ENCODE measurements at regions not wholly inside any gene's neighbourhood (a gene's known extent, or its start where the extent isn't known, plus 50 kb on each side); places are given as distances from the start of the nearest gene placed in this dataset.
"Not testable (repeated sequence)": the region's sequence is repeated elsewhere in the genome, so short reads cannot be mapped to it uniquely, and the experiment has no call there.

DNA sequence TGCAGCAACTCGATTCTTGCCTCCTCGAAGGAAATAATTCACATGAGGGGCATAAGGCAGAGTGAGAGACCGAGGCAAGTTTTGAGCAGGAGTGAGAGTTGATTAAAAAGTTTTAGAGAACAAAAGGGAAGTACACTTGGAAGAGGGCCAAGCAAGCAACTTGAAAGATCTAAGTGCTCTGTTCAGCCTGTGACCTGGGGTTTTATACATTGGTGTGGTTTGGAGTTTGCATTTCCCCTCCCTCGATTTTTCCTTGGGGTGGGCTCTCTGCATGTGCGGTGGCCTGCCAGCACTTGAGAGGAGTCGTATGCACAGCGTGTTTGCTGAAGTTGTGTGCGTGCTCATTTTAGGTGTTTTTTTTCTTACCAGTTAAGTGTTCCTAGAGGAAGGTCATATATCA lies 356.4 kb downstream of the KLHL4 start:
- no peaks in the 10 kb centered on the region for H3K36me3 ChIP-seq (ENCODE audit: insufficient read depth, low read length)
- H3K9me3 ChIP-seq (ENCODE audit: control insufficient read depth, insufficient read depth, low read length): no peaks in the 10 kb centered on the region
- no peaks in the 10 kb centered on the region for H3K4me1 ChIP-seq (ENCODE audit: insufficient read depth, low read length)

DNA sequence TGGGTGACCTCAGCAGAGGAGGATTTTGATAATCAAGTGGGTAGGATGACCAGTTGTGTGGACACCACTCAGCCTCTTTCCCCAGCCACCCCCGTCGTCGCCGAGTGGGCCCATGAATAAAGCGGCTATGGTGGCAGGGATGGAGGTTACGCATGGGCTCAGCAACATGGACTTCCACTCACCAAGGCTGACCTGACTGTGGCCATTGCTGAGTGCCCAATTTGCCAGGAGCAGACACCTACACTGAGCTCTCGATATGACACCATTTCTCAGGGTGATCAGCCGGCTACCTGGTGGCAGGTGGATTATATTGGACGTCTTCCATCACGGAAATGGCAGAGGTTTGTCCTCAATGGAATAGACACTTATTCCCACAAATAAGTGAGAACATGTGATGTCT lies 361.3 kb downstream of the KLHL4 start:
- H3K36me3 ChIP-seq (ENCODE audit: insufficient read depth, low read length): no peaks in the 10 kb centered on the region
- no peaks in the 10 kb centered on the region for H3K9me3 ChIP-seq (ENCODE audit: control insufficient read depth, insufficient read depth, low read length)
- H3K4me1 ChIP-seq (ENCODE audit: insufficient read depth, low read length): no peaks in the 10 kb centered on the region
- H3K9ac ChIP-seq (ENCODE audit: low read depth, low read length): no peak overlapping the region

More for the DNA sequence above, 356.4 kb downstream of the KLHL4 start:
- H3K9ac ChIP-seq (ENCODE audit: low read depth, low read length): no peak overlapping the region

DNA sequence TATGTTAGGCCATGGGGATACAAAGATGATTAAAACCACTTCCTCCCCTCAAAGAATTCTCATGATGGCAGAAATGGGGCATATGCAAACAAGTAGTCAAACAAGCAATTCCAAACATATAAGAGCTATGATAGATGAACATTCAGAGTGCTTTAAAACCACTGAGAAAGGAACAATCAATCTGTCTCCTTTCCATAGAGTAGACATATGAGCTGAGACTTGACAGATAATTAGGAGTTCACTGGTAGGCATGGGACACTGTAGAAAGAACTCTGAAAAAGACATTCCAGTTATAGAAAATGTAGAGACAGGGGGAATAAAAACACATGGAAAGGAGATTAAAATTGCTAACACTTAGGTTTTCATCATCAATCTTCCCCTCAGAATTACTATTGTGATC lies 372.8 kb downstream of the KLHL4 start:
- Histone ChIP-seq H3K9ac (ENCODE audit: low read depth, low read length) (no peak overlapping the region), H3K4me1 (ENCODE audit: insufficient read depth, low read length) (no peaks in the 10 kb centered on the region), H3K36me3 (ENCODE audit: insufficient read depth, low read length) (no peaks in the 10 kb centered on the region), H3K9me3 (ENCODE audit: control insufficient read depth, insufficient read depth, low read length) (no peaks in the 10 kb centered on the region)

DNA sequence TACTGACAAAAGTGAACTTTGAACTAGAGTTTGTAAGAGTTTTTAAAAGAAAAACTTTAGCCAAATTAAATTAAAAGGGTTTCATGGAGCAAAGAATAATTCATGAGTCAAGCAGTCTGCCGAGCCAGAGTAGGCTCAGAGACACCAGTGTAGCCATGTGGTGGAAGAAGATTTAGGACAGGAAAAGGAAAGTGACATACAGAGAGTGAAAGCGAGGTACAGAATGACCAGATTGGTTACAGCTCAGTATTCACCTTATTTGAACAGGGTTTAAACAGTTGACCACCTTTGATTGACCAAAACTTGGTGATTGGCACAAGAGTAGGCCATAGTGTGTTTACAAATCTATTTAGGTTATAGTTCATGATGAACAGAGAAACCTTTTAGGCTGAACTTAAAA lies 377.8 kb downstream of the KLHL4 start:
- Histone ChIP-seq H3K4me1 (ENCODE audit: insufficient read depth, low read length) (no peaks in the 10 kb centered on the region), H3K9me3 (ENCODE audit: control insufficient read depth, insufficient read depth, low read length) (no peaks in the 10 kb centered on the region), H3K36me3 (ENCODE audit: insufficient read depth, low read length) (no peaks in the 10 kb centered on the region), H3K9ac (ENCODE audit: low read depth, low read length) (no peak overlapping the region)

DNA sequence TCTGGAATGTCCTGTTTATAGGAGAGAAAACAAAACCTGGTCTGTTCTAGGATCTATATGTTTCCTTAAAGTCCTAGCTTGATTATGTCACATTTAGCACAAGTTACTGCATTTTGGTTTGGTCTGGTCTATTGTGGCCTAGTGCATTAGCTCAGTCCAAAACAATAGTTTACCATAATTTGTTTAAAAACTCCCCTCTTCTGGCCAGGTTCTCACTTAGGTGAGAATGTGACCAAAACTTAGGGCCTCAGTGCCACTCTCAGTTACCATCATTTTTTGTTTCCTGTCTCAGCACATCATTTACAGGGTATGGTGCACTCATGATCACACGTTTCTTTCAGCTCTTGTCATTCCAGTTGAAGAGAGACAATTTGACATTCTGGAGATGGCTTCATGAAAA lies 378.5 kb downstream of the KLHL4 start:
- no peaks in the 10 kb centered on the region for H3K9me3 ChIP-seq (ENCODE audit: control insufficient read depth, insufficient read depth, low read length)
- no peaks in the 10 kb centered on the region for H3K36me3 ChIP-seq (ENCODE audit: insufficient read depth, low read length)
- H3K4me1 ChIP-seq (ENCODE audit: insufficient read depth, low read length): no peaks in the 10 kb centered on the region
- H3K9ac ChIP-seq (ENCODE audit: low read depth, low read length): no peak overlapping the region

DNA sequence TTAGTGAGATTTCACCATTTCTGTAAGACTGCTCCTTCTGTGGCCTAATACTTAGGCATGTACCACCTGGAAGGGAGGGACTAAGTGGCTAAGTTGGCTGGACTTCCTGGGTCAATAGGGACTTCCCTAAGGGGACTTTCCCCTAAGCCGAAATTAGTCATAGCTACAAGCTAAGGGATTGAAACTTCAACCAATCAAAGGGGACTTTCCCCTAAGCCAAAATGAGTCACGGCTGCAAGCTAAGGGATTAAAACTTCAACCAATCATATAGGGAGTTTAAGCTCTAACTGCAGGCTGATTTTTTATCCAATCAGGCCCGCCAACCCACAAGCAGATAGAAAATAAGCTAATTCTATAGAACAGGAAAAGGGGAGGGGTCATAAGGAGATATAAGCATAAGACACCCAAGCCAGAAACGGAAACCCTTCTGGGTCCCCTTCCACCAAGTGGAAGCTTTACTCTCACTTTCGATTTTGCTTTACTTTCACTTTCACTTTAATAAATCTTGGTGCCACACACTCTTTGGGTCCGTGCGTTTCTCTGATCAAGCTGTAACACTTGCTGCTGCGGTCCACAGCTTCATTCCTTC lies 382.8 kb downstream of the KLHL4 start:
- H3K9ac ChIP-seq (ENCODE audit: low read depth, low read length): no peak overlapping the region
- H3K36me3 ChIP-seq (ENCODE audit: insufficient read depth, low read length): no peaks in the 10 kb centered on the region
- no peaks in the 10 kb centered on the region for H3K9me3 ChIP-seq (ENCODE audit: control insufficient read depth, insufficient read depth, low read length)
- peaks cover 5% of the 10 kb centered on the region; the same call in 1 of the 2 replicates for H3K4me1 ChIP-seq (ENCODE audit: insufficient read depth, low read length)

DNA sequence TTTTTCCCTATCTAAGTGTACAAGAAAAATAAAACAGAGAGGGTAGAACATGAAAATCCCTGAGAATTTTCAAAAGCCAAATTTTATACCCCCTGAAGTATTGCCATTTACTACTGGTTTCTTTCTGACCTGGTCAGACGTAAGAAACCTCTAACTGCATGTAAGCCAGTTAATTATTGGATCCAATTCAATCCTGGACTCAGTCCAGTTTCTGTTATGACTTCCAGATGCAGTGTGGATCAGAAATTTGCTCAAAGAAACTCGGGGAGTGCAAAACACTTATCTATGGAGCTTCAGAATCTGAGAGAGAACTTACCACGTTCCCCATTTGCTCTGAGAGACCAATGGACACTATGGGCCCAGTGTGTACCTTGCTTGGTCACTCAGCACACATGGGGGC lies 383.5 kb downstream of the KLHL4 start:
- Histone ChIP-seq H3K9me3 (ENCODE audit: control insufficient read depth, insufficient read depth, low read length) (no peaks in the 10 kb centered on the region), H3K9ac (ENCODE audit: low read depth, low read length) (no peak overlapping the region), H3K36me3 (ENCODE audit: insufficient read depth, low read length) (no peaks in the 10 kb centered on the region), H3K4me1 (ENCODE audit: insufficient read depth, low read length) (peaks cover 5% of the 10 kb centered on the region; the same call in 1 of the 2 replicates)

DNA sequence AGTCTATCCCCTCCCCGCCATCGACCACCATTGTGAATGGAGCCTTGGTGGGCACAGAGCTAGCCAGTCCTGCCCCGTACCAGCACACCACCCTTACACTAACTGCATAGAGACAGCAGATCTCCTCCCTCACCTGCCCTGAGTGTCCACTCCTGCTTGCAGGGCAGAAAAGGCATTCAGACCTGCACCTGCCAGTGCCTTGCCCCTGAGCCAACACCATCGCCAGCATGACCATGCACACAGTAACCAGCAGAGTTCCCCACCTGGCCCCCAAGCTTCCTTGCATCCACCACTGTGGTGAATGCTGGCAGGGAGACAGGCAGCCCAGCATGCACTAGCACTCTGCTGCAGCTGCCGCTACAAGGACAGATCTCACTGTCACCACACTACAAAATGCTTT lies 397.1 kb downstream of the KLHL4 start:
- Histone ChIP-seq H3K36me3 (ENCODE audit: insufficient read depth, low read length) (no peaks in the 10 kb centered on the region), H3K4me1 (ENCODE audit: insufficient read depth, low read length) (no peaks in the 10 kb centered on the region), H3K9me3 (ENCODE audit: control insufficient read depth, insufficient read depth, low read length) (no peaks in the 10 kb centered on the region; the same call in 1 of the 2 replicates), H3K9ac (ENCODE audit: low read depth, low read length) (no peak overlapping the region)

DNA sequence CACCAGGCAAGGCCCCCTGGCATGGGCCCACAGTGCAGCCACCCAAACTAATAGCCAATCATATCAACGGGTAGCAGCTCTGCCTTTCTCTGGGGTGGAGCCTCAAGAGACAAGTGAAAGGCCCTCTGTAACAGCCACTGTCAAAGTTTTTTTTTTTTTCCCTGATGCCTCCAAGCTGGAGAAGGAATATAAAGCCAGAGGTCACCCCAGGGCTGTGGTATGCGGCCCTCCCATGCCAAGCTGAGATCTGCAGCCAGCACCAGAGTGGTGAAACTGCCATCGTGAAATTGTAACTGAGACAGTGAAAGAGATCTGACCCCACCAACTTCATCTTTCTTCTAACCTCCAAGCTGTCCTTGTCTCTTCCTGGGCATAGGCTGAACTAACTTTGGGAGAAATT lies 407.0 kb downstream of the KLHL4 start:
- Histone ChIP-seq H3K4me1 (ENCODE audit: insufficient read depth, low read length) (no peaks in the 10 kb centered on the region), H3K9me3 (ENCODE audit: control insufficient read depth, insufficient read depth, low read length) (no peaks in the 10 kb centered on the region; the same call in 1 of the 2 replicates), H3K36me3 (ENCODE audit: insufficient read depth, low read length) (no peaks in the 10 kb centered on the region), H3K9ac (ENCODE audit: low read depth, low read length) (no peak overlapping the region)

DNA sequence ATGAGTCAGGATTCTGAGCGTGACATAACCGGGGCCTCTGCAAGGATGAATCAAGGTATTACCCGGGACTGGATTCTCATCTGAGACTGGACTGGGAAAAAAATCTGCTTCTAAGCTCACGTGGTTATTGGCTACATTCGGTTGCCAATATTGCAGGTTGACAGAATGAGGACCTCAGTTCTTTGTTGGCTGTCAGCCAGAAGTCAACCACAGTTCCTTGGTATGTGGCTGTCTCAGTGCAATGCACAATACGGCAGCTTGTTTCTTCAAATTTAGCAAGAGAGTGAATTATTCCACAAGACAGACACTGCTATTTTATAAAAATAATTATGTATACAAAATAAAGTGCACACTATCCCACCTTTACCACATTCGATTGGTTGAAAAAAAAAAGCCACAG lies 424.2 kb downstream of the KLHL4 start:
- no peaks in the 10 kb centered on the region for H3K4me1 ChIP-seq (ENCODE audit: insufficient read depth, low read length)
- no peaks in the 10 kb centered on the region for H3K9me3 ChIP-seq (ENCODE audit: control insufficient read depth, insufficient read depth, low read length)
- no peaks in the 10 kb centered on the region for H3K36me3 ChIP-seq (ENCODE audit: insufficient read depth, low read length)
- H3K9ac ChIP-seq (ENCODE audit: low read depth, low read length): no peak overlapping the region

DNA sequence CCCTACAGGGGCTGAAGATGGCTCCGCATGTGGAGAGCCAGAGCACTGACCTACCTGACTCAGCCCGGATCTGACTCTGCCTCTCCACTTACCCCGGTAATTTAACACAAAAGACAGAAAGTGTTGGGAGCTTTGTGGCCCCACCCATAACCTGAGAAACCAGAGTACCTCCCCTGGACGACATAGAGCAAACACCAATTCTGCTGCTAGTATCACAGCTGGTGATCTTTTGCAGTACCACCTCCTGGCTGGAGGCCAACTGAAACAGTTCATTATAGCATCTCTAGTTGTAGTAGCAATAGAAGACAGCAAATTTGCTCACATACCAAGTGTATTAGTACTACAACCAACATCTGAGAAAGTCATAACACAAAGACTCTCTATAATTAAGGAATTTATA lies 443.9 kb downstream of the KLHL4 start:
- H3K9ac ChIP-seq (ENCODE audit: low read depth, low read length): no peak overlapping the region
- no peaks in the 10 kb centered on the region for H3K36me3 ChIP-seq (ENCODE audit: insufficient read depth, low read length)
- peaks cover 3% of the 10 kb centered on the region; the same call in 1 of the 2 replicates for H3K4me1 ChIP-seq (ENCODE audit: insufficient read depth, low read length)
- H3K9me3 ChIP-seq (ENCODE audit: control insufficient read depth, insufficient read depth, low read length): no peaks in the 10 kb centered on the region

DNA sequence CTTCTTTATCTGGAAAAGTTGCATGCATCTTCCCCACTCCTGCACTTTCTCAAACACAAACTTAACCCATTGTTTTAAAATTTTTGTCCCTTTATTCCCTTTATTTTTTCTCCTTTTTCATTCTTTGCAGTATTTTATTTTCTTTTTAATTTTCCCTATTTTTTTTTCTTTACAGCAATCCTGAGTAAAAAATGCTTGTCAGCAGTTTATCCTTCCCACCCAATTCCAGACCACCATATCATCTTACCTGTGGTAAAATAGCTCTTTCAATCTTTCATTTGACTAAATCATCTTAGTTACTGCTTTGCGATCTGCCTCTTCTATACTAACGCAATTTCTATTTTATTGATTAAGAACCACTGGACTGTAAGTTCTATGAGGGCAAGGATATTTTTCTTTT lies 450.5 kb downstream of the KLHL4 start:
- H3K36me3 ChIP-seq (ENCODE audit: insufficient read depth, low read length): no peaks in the 10 kb centered on the region
- no peaks in the 10 kb centered on the region for H3K4me1 ChIP-seq (ENCODE audit: insufficient read depth, low read length)
- H3K9ac ChIP-seq (ENCODE audit: low read depth, low read length): no peak overlapping the region
- H3K9me3 ChIP-seq (ENCODE audit: control insufficient read depth, insufficient read depth, low read length): no peaks in the 10 kb centered on the region

DNA sequence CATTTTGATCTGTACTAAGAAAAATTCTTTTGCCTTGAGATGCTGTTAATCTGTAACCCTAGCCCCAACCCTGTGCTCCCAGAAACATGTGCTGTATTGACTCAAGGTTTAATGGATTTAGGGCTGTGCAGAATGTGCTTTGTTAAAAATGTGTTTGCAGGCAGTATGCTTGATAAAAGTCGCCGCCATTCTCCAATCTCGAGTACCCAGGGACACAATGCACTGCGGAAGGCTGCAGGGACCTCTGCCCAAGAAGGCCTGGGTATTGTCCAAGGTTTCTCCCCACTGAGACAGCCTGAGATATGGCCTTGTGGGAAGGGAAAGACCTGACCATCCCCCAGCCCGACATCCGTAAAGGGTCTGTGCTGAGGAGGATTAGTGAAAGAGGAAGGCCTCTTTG lies 454.5 kb downstream of the KLHL4 start:
- H3K9me3 ChIP-seq (ENCODE audit: control insufficient read depth, insufficient read depth, low read length); H3K9ac ChIP-seq (ENCODE audit: low read depth, low read length); H3K36me3 ChIP-seq (ENCODE audit: insufficient read depth, low read length); H3K4me1 ChIP-seq (ENCODE audit: insufficient read depth, low read length): not testable (repeated sequence)

DNA sequence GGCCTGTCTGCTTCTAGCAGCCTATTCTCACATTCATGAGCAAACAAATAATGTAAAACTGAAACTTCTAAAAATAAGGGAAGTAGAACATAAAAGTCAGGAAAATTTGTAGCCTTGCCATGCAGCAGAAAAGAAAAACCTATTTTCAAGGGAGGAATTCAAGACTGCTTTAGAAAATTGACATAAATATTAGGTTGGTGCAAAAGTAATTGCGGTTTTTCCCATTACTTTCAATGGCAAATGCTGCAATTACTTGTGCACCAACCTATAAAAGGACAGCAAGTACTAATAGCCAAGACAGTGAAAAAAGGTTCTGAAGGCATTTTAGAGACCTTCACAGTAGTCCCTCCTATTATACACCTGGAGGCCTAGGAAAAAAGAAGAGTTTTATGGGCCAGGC lies 457.8 kb downstream of the KLHL4 start:
- Histone ChIP-seq H3K9ac (ENCODE audit: low read depth, low read length) (no peak overlapping the region), H3K9me3 (ENCODE audit: control insufficient read depth, insufficient read depth, low read length) (no peaks in the 10 kb centered on the region), H3K36me3 (ENCODE audit: insufficient read depth, low read length) (no peaks in the 10 kb centered on the region), H3K4me1 (ENCODE audit: insufficient read depth, low read length) (no peaks in the 10 kb centered on the region)

DNA sequence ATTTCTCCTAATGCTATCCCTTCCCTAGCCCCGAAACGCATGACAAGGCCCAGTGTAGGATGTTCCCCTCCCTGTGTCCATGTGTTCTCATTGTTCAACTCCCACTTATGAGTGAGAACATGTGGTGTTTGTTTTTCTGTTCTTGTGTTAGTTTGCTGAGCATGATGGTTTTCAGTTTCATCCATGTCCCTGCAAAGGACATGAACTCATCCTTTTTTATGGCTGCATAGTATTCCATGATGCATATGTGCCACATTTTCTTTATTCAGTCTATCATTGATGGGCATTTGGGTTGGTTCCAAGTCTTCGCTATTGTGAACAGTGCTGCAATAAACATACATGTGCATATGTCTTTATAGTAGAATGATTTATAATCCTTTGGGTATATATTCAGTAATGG lies 490.3 kb downstream of the KLHL4 start:
- not testable (repeated sequence) for H3K9me3 ChIP-seq (ENCODE audit: control insufficient read depth, insufficient read depth, low read length); H3K36me3 ChIP-seq (ENCODE audit: insufficient read depth, low read length); H3K9ac ChIP-seq (ENCODE audit: low read depth, low read length); H3K4me1 ChIP-seq (ENCODE audit: insufficient read depth, low read length)

DNA sequence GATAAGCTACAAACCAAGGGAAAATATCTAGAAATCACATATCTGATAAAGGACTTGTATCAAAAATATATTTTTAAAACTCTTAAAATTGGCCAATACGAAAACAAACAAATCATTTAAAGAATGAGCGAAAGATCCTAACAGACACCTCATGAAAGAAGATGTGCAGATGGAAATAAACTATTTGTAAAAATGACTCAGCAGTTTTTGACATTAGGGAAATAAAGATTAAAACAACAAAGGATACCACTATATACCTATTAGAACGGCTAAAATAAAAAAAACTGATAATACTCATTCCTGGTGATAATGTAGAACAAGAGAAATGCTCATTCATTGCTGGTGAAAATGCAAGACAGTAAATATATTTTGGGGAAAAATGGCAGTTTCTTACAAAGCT lies 506.4 kb downstream of the KLHL4 start:
- H3K4me1 ChIP-seq (ENCODE audit: insufficient read depth, low read length): no peaks in the 10 kb centered on the region
- H3K36me3 ChIP-seq (ENCODE audit: insufficient read depth, low read length): no peaks in the 10 kb centered on the region
- no peak overlapping the region for H3K9ac ChIP-seq (ENCODE audit: low read depth, low read length)
- H3K9me3 ChIP-seq (ENCODE audit: control insufficient read depth, insufficient read depth, low read length): no peaks in the 10 kb centered on the region
